ENCODE measurements at regions not wholly inside any gene's neighbourhood (a gene's known extent, or its start where the extent isn't known, plus 50 kb on each side); places are given as distances from the start of the nearest gene placed in this dataset.

DNA sequence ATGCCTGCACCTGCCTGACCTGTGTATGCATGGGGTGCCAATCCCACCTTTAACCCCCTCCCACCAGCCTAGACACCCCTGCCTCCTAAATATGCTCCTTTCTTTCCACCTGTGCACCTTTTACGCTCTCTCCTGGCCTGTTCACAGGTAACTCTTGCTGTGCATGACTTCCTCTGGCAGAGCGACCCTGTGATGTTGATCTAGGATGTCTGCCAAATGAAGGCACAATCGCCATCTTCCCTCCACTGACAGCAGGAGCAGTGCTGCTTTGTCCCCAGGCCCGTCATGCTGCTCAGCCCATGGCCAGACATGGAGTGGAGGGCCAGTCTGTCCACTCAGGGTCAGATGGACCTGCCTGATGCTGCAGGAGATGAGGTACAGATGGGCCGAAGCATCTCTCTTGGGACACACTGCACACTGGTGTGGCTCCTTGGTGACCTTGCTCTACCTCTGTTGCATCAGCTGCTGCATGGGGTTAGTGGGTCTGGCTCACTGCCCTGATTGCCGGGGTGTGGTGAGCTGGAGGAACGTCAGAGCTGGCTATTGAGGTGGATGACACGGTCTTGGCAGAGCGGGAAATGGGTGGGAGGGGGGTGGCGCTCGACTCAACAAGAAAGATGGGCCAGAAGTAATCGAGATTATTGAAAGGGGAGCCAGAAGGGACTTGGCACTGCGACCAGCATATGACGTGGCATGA lies 101.7 kb upstream of the PITX1 start:
- DNase-seq = no peak

DNA sequence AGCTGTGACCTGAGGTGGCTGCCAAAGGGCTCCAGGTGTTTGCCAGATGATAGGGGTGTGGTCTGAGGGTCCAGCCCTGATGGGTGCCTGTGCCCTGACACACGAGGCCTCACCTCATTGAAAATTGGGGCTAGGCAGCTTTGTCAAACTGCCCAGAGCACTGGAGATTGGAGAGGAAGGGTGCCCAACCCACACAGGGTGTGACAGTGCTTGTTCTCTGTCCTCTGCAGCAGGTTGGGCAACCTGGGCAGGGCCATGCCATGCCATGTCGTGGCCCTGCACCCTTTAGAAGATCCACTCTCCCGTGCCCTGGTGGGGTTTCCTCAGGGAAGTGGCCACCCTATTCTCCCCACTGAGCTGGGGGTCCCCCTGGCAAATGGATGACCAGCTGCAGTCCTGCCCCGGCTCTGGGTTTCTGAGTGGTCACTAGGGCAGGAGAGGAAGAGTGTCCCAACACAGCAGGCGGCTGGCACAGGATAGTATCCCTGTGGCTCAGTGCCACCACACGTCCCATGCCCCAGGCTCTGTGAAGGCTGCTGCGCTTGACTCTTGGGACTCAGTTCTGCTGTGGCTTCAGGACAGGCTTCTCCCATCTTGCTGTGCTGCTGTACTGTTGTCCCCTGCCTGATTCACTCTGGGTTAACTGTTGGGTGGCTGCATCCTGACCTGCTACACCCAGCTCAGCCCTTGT lies 100.8 kb upstream of the PITX1 start:
- DNase-seq = no peak

DNA sequence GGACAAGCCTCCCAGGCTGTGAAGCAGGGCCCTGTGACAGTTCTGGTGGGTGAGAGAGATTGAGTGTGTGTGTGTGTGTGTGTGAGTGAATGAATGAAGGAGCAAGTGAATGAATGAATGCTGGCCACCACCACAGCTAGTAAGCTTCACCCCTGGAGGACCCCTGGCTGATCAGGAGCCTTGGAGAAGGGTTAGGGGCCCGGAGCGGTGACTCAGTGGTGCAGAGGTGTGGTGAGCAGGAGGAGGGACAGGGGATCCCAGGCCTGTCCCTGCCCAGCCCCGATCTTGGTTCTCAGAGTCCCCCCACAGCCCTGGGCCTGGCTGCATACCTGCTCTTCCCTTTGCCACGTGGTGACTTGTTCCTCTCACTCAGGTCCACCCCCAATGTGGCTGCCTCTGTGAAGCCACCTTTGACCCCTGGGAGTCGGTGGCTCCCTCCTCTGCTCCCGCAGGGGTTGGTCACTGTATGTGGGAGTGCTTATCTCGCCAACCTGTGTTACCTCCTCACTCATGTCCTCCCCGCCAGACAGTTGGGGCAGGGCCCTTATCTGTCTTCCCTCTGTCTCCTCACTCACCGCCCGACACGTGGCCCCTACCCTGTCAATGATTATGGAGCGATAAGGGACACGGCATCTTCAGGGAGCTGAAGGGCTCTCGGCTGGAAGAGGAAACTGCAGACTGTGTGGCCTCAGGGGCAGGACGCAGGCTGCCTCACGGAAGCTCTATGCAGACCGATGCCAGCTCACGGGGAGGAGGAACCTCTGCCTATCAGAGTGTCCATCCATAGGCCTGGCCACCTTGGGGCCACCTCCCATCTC lies 99.9 kb upstream of the PITX1 start:
- no peak for DNase-seq

DNA sequence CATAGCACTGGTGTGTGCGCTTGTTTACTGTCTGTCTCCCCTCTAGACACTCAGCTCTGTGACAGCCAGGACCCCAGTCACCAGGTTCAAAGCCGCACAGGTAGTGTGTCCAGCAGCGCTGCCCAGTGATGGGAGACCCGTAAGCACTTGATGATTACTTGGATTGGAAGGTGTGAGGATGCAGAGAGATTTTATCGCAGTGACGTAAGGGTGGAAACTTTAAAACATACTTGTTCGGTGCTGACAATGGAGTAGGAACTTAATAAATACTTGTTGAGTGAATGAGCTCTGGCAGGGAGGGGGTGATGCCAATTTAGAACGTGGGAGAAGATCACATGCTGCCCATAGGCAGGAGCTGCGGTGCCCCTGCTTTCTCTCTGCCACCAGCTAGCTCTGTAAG lies 99.2 kb upstream of the PITX1 start:
- DNase-seq = no peak

DNA sequence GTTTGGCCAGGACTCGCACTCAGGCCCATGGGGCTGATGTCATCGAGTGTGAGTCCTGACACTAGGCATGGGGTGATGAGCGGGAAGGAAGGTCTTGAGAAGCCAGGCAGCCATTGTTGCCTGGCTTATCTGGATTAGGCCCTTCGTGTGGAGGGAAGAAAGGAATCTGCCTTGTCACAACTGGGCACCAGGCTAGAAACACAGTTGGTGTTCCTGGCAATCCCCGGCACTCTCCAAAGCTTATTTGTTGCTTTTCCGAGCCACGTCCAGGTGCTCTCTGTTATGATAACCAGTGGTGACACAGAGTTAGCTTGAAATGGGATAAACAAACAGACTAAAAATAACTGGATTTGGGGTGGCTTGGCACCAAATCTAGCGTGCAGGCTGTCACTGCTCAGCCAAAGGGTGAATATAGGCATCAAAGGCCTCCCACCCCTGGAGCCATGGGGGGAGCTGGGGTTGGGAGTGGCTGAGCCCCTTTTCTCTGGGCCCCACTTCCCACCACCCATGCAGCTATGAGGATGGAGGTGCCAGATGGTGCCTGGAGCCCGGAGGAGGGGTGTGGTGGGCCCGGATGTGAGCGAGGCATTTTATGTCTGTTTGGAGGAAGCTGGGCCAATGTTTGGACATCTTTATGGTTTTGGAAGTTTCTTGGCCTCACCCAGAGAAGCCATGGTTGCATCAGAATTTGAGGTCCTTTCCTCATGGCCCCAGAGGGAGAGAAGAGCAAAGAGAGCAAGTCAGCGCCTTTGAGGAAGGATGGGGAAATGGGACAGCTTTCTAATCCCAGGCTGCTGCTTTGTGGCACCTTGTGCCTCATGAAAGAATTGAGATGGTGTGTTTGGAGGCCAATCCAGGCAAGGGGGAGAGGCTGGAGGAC lies 98.0 kb upstream of the PITX1 start:
- peak; percentile 71 for DNase-seq

DNA sequence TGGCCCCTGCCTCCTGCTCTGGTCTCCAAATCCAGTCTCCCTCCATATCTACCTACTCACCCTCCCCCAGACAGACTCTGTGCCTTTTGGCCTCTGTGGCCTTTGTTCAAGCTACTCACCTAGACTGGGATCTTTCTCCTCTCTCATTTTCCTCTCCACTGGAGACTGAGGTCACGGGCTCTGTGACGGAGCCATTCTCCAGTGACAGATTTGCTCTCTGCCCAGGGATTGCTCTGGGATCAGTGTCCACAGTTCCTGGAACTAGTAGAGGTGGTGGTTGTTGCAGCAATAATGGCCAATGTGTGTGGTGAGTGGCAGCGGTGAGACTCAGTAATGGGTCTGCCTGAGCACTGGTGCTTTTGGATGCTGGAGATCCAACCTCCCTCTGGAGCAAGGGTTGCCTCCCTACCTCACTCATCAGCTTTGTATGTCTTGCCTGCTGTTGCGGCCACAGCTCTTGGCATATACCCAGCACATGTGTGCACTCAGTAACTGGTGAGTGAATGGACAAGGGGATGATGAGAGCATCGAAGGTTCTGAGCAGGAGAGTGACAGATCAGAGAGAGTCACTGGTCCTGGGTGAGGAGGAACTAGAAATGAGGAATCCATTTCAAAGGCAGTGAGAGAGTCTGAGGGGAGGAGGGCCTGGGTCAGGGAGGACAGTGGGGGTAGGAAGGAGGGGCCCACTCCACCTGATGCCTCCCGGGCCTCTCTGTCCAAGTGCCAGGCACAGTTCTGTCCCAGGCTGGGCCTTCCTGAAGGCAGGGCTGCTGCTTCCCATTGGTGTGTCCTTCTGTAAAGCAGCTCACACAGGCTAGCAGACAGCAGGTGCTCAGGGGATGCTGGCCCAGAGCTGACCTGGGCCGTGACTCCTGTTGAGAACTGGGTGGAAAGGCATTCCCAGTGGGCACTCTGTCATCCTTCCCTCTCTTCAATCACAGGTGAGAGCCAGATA lies 96.5 kb upstream of the PITX1 start:
- DNase-seq = no peak

DNA sequence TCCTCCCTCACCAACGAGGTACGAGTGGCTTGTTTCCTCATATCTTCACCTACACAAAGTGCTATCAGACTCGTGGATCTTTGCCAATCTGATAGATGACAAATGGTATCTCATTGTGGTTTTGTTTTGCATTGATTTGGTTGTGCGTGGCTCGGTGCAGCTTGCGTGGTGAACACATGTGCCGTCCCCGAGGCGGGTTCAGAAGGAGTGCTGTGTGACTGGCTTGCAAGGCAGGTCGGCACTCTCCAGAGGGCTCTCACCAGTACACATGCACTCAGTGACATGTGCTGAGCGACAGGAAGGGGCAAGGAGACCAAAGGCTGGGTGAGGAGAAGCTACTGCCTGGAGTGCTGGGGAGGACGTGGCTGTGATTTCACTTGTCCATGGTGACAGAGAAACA lies 95.3 kb upstream of the PITX1 start:
- no peak for DNase-seq

DNA sequence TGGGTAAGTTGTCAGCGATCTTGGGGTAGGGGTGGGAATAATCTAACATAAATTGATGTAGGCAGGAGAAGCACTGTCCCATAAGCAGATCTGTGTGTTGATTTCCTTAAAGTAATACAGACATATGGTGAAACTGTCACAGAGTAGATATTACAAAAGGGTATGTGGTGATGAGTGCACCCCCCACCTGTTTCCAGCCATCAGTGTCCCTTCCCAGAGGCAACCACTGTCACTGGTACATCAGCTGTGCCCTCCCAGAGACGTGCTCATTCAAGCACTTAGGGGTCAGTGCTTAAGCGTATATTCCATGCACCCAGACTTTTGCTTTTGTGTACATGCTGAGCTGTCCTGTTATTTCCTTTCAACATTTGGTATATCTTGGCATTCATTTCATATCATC lies 94.3 kb upstream of the PITX1 start:
- DNase-seq = no peak

DNA sequence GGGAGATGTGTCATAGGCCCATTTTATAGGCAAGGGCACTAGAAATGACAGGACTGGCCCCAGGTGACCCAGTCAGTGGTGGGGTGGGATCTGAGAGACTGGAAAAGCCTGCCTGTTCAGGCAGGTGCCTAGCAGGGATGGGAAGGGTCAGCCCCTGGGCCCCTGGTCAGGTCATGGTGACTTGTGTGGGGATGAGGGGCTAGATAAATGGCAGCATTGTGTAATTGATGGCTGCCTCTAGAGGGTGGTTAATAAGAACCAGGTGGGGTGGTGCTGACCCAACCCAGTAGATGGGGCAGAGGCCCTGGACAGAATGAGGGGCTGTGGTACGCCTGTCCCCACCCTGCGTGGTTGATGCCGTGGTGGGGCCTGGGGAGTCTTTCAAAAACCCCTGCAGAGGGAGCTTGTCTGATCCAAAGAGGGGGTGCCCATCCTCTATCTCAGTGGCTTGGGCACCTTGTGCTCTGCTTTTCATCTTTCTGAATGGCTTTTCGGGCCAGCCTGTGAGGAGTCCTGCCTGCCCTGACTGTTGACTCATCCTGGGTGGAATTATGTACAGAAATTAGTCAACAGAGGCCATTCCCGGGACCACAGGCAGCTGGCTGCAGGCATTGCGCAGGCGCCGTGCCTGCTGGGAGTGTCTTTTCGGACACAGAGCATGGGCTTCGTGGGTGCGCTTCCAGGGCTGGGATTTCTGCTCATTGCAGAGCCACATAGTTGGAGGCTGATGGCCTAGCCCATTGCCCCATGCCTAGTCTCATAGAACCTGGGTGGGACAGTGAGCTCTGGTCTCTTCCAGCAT lies 93.6 kb upstream of the PITX1 start:
- DNase-seq = no peak

DNA sequence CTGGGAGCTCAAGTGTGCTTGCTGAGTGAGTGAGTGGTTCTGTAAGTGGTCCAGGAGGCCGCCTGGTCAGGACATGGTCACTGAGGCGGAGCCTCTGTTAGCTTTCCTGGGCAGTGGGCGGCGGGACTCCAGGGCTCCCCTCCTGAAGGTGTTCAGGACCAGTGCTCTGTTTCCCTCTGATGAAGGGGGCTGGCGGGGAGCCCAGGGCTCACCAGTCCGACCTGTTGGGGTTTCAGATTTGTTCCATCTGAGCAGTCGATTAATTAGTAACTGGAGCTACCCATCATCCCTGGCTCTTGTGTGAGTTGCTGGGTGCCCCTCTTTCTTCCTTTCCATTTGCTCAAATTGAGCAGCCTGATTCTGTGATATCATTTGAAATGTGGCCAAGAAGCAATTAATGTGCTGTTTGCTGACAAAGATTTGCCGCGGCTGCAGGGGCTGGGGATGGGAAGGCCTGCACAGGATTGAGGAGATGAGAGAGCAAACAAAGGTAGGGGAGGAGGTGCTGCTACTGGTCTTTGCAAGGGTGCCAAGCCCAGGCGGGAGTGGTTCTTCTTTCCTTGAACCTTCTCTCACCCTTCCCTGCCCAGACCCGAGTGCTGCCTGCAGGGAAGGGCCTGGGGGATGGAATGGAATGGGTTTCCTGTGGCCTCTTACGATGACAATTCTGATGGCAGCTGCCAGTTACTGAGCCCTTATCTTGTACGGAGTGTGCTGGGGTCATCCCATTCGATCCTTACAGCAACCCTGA lies 92.8 kb upstream of the PITX1 start:
- no peak for DNase-seq

DNA sequence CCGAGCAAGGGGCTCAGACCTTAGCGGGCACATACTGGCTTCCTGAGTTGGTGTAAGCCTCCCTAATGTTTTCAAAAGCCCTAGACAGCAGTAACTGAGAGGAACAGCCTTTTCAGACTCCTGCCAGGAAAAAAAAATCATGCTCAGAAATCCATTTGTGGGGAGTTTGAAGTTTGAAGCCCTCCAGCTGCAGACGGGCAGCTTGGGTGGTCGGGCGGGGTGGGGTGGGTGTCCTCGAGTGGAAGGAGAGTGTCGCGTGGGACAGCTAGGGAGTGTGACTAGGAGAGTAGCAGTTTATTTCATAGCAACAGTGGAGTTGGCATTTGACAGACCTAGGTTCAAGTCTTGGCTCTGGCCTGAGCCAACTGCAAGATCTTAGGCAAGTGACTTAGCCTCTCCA lies 90.7 kb upstream of the PITX1 start:
- no peak for DNase-seq

DNA sequence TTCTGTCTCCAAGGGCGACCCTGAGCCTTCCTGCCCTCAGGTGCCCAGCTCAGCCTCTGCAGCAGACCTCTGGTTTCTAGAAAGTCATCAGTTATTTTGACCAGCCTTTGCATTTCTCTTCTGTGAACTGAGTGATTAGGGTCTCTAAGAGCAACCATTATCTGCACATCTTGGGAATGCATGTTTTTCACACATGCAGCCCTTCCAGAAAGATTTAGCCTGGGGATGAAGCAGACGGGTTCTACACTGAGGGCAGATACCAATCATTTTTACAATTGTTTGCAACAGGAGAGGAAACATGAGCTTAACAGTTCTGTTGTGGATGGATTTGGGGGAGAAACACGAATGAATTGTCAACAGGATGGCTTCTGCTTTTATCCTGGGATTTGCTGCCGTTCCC lies 90.1 kb upstream of the PITX1 start:
- no peak for DNase-seq

DNA sequence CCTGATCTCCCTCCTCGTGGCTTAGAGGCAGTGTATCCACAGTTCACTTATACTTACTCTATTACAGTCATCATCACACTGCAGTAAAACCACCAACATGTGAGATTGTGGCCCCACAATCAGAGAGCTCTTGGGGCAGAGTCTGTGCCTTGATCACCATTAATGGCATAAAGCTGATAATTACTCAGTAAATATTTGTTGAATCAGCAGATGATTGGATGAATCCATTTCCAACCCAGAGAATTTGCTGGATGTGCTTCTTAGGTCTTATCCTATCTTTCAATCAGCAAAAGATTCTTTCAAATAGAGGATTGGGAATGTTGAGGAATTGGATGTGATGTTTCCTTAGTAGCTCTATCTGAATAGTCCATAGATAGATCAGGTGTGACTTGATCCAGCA lies 88.8 kb upstream of the PITX1 start:
- no peak for DNase-seq

DNA sequence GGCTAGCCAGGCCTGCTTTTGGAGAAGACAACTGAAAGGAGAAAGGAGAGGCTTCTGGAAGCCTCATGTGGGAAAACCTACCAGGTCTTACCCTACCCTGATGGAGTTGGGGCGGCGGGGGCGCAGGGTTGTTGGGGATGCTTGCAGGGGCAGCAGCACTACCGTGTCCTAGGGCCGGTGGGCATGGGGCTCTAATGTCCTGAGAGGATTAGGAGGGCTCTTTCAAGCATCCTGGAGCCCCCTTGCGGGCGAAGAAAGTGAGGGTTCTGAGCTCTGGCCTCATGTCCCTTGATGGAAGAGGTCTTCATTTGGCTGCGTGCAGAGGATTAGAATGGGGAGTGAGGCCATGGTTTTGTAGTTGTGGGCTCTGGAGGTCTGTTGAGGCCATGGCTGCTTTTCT lies 86.9 kb upstream of the PITX1 start:
- no peak for DNase-seq

DNA sequence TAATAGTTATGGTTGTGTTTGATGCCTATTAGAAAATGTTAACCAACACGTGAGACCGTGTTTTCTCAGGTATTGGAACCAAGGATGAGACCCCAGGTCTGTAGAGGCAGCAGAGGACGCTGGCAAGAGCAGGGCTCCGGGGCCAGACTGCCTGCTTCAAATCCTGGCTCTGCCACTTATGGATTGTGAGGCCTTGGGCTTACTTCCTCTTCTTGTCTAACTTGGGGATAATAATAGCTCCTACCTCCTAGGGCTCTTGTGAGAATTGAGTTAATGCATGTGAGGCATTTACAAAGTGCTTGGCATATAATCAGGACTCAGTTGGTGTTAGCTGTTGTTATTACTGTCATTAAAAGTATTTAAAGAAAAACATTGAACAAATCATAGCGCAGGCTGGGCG lies 85.5 kb upstream of the PITX1 start:
- DNase-seq = no peak

DNA sequence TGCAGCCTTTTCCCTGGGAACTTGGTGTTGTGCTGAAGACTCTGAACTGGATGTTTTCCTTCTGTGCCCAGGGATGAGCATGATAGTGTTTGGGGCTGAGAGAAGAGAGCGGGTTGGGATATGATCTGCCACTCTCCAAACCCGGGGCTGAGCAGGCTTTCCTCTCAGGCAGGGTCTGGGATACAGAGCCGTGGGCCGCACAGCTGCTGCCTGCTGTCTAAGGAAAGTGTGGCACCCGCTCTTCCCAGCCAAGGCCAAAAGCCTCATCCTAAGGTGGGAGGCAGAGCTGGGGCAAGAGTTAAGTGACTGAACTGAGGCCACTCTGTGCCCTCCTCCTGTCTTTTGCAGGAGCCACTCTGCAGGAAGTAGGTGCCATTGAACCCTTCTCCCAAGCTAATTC lies 83.6 kb upstream of the PITX1 start:
- DNase-seq = no peak

DNA sequence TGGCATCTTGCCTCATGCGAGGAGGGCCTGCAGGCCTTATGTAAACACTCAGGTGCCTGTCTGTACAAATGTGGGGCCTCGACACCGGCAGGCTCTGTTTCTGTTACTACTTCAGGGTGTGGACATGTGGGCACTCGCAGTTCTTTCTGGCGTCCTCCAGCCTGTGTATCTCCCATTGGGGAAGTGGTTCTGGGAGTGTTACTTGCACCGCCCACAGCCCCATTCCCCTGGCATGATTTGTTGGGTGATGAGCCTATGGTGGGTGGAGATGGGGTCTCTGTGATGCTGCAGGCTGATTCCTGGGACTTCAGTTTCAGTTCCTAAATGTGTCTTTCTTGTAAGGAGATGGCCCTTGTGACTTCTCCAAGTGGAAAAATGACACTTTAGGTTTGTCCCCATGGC lies 82.1 kb upstream of the PITX1 start:
- DNase-seq = no peak

DNA sequence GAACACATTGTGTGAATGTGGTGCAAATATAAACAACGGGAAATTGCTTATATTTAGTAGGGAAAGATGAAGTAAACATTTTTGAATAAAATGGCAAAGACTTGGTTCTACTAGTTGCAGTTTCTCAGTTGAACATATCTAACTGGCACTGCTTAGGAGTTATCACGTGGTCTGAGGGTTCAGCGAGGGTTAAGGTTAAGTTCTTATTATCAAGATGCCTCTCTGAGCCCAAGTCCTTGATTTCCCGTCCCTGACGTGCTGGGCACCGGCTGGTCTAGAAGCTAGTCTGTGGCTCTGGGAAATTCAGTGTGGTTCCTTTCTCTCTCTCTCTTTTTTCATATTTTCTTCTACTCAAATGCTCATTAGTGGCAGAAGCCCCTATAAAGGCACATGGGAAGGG lies 81.6 kb upstream of the PITX1 start:
- DNase-seq = no peak

DNA sequence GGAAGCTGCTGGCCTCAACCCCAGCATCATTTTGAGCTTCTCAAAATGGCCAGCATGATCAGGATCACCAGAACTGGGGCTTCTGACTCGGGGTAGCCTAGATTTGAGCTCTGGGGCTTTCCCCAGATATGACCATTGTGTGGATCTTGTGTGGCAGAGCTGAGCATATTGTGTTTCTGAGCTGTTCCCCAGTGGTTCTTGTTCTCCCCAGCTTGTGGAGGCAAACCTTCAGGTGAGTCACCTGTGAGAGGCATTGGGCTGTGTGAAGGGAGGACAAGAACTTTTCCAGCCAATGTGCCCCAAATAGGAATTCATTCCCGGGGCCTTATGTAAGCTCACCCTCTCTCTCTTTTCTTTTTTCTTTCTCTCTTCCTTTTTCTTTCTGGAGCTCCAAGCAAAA lies 80.7 kb upstream of the PITX1 start:
- DNase-seq = no peak

DNA sequence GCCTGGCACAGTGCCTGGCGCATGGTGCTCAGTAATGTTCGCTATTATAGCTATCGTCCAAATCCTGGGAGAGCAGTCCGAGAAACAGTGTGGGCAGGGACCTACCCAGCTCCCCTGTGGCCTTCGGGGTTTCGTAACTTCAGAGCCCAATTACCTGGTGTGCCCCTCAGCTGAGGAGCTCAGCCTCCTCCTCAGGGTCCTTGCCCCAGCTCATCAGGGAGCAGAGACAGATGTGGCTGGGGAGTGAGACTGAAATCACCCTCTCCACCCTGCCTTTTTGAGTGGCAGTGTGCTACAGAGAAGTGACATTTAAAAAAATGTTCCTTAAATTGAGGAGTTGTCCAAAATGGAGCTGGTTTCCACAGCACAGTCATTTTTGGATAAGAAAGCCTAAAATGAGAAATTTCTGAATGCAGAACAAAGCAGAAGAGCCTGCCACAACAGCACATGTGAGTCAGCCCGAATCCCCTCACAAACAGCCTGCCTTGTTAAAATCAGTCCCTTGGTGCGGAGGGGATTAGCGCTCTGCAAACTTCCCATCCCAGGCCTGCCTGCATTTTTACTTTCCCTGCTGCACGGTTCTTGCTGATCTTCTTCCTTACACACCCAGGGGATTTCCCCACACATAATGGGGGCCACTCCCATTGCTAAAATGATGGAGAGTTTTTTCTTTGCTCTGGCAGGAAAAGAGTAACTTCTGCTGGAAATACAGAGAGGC lies 78.1 kb upstream of the PITX1 start:
- DNase-seq = peak; percentile 69
